WTC11 (cell line): ENCODE measurements at regions not wholly inside any gene's neighbourhood (a gene's known extent, or its start where the extent isn't known, plus 50 kb on each side); places are given as distances from the start of the nearest gene placed in this dataset.

ENCODE experiments used
- ATAC-seq: fragments of 200-7000 bp; cut with Tn5 transposase; 2 replicates; pipeline ENCODE4 v1.10.0; 2021; ENCODE audit warnings: mild to moderate bottlenecking, moderate library complexity
- CTCF ChIA-PET: fragments of 300-600 bp; sonication (Branson Sonifier 250); formaldehyde crosslinking; loops from one replicate; lab custom pipeline; 2021; ENCODE audit warnings: antibody characterized with exemption; lab: Charles Lee
- POLR2A ChIA-PET: fragments of 350-600 bp; sonication (Branson Sonifier 250); formaldehyde crosslinking; loops from one replicate; lab custom pipeline; 2021; ENCODE audit warnings: antibody characterized with exemption; lab: Charles Lee
- DNase-seq: peaks from one replicate; pipeline ENCODE4 v3.0.0; 2021; ENCODE audit warnings: low spot score
- H3K27ac Mint-ChIP-seq: 2 replicates; pipeline ENCODE4 v1.8.0; 2021; ENCODE audit warnings: mixed read lengths
- H3K27me3 Mint-ChIP-seq: 2 replicates; pipeline ENCODE4 v1.8.0; 2021; ENCODE audit warnings: low read depth, mild to moderate bottlenecking, moderate library complexity, mixed read lengths
- H3K36me3 Mint-ChIP-seq: 2 replicates; pipeline ENCODE4 v1.8.0; 2021; ENCODE audit warnings: mixed read lengths
- H3K4me1 Mint-ChIP-seq: 2 replicates; pipeline ENCODE4 v1.8.0; 2022; ENCODE audit warnings: mixed read lengths
- H3K4me3 Mint-ChIP-seq: 2 replicates; pipeline ENCODE4 v1.8.0; 2021; ENCODE audit warnings: mild to moderate bottlenecking, moderate library complexity, mixed read lengths
- H3K9me3 Mint-ChIP-seq: 2 replicates; pipeline ENCODE4 v1.8.0; 2021; ENCODE audit warnings: mixed read lengths
- ATF6 ChIP-seq: sonication (generic); formaldehyde crosslinking; IDR thresholded peaks from 2 replicates; pipeline ENCODE4 v1.8.1; 2023; ENCODE audit warnings: mild to moderate bottlenecking, missing genetic modification reagents
- CREM ChIP-seq: sonication (generic); formaldehyde crosslinking; IDR thresholded peaks from 2 replicates; pipeline ENCODE4 v1.8.1; 2022; ENCODE audit warnings: mild to moderate bottlenecking, missing genetic modification reagents, moderate library complexity
- FOXJ3 ChIP-seq: sonication (generic); formaldehyde crosslinking; IDR thresholded peaks from 2 replicates; pipeline ENCODE4 v1.9.0; 2021; ENCODE audit warnings: missing genetic modification reagents, mild to moderate bottlenecking, borderline replicate concordance
- GABPB1 ChIP-seq: sonication (generic); formaldehyde crosslinking; IDR thresholded peaks from 2 replicates; pipeline ENCODE4 v1.8.1; 2023; ENCODE audit warnings: mild to moderate bottlenecking, missing genetic modification reagents
- IRF2 ChIP-seq: sonication (generic); formaldehyde crosslinking; IDR thresholded peaks from 2 replicates; pipeline ENCODE4 v1.8.0; 2022; ENCODE audit warnings: low read depth, missing genetic modification reagents, borderline replicate concordance
- MXD4 ChIP-seq: fragments of 250-450 bp; sonication (Bioruptor Pico); IDR thresholded peaks from 2 replicates; pipeline ENCODE4 v1.8.0; 2021; ENCODE audit warnings: mild to moderate bottlenecking, moderate library complexity, borderline replicate concordance
- NFATC4 ChIP-seq: fragments of 250-450 bp; sonication (Bioruptor Pico); IDR thresholded peaks from 2 replicates; pipeline ENCODE4 v1.9.0; 2021; ENCODE audit warnings: mild to moderate bottlenecking
- NFYB ChIP-seq: sonication (generic); formaldehyde crosslinking; conservative IDR thresholded peaks from 2 replicates; pipeline ENCODE4 v1.8.0; 2022; ENCODE audit warnings: low read depth, missing genetic modification reagents
- NR3C1 ChIP-seq: sonication (generic); formaldehyde crosslinking; conservative IDR thresholded peaks from 2 replicates; pipeline ENCODE4 v1.8.1; 2023; ENCODE audit warnings: low read depth, mild to moderate bottlenecking, missing genetic modification reagents
- PRDM15 ChIP-seq: sonication (generic); formaldehyde crosslinking; IDR thresholded peaks from 2 replicates; pipeline ENCODE4 v1.8.0; 2022; ENCODE audit warnings: missing genetic modification reagents
- SMAD3 ChIP-seq: sonication (generic); formaldehyde crosslinking; IDR thresholded peaks from 2 replicates; pipeline ENCODE4 v1.8.0; 2022; ENCODE audit warnings: missing genetic modification reagents, mild to moderate bottlenecking, borderline replicate concordance
- SOX15 ChIP-seq: fragments of 250-450 bp; sonication (Bioruptor Pico); IDR thresholded peaks from 2 replicates; pipeline ENCODE4 v1.9.0; 2021; ENCODE audit warnings: mild to moderate bottlenecking
- TCF7 ChIP-seq: sonication (generic); formaldehyde crosslinking; IDR thresholded peaks from 2 replicates; pipeline ENCODE4 v1.8.0; 2022; ENCODE audit warnings: mild to moderate bottlenecking, low read depth, missing genetic modification reagents, moderate library complexity
- TEAD4 ChIP-seq: sonication (generic); formaldehyde crosslinking; IDR thresholded peaks from 2 replicates; pipeline ENCODE4 v1.8.0; 2022; ENCODE audit warnings: mild to moderate bottlenecking, missing genetic modification reagents
- USF1 ChIP-seq: sonication (generic); formaldehyde crosslinking; IDR thresholded peaks from 2 replicates; pipeline ENCODE4 v1.8.0; 2022; ENCODE audit warnings: mild to moderate bottlenecking, missing genetic modification reagents
- ZBTB21 ChIP-seq: sonication (generic); formaldehyde crosslinking; IDR thresholded peaks from 2 replicates; pipeline ENCODE4 v1.8.1; 2023; ENCODE audit warnings: mild to moderate bottlenecking, missing genetic modification reagents, borderline replicate concordance
- ZBTB43 ChIP-seq: sonication (generic); formaldehyde crosslinking; IDR thresholded peaks from 2 replicates; pipeline ENCODE4 v1.8.1; 2023; ENCODE audit warnings: mild to moderate bottlenecking, missing genetic modification reagents
- ZMAT4 ChIP-seq: fragments of 250-450 bp; sonication (Bioruptor Pico); IDR thresholded peaks from 2 replicates; pipeline ENCODE4 v1.9.0; 2021; ENCODE audit warnings: mild to moderate bottlenecking
- ZNF219 ChIP-seq: sonication (generic); formaldehyde crosslinking; IDR thresholded peaks from 2 replicates; pipeline ENCODE4 v1.8.0; 2023; ENCODE audit warnings: missing genetic modification reagents, mild to moderate bottlenecking, borderline replicate concordance
- ZNF281 ChIP-seq: sonication (generic); formaldehyde crosslinking; IDR thresholded peaks from 2 replicates; pipeline ENCODE4 v1.8.0; 2023; ENCODE audit warnings: mild to moderate bottlenecking, missing genetic modification reagents
- ZNF671 ChIP-seq: fragments of 250-450 bp; sonication (Bioruptor Pico); IDR thresholded peaks from 2 replicates; pipeline ENCODE4 v1.8.0; 2021; ENCODE audit warnings: mild to moderate bottlenecking
- TF ChIP-seq, protein P1 (sequence below): sonication (generic); formaldehyde crosslinking; IDR thresholded peaks from 2 replicates; pipeline ENCODE4 v1.8.1; 2023; ENCODE audit warnings: mild to moderate bottlenecking, missing genetic modification reagents, moderate library complexity
- TF ChIP-seq, protein P2 (sequence below): fragments of 250-450 bp; sonication (Bioruptor Pico); conservative IDR thresholded peaks from 2 replicates; pipeline ENCODE4 v1.9.0; 2021; ENCODE audit warnings: mild to moderate bottlenecking

DNA sequence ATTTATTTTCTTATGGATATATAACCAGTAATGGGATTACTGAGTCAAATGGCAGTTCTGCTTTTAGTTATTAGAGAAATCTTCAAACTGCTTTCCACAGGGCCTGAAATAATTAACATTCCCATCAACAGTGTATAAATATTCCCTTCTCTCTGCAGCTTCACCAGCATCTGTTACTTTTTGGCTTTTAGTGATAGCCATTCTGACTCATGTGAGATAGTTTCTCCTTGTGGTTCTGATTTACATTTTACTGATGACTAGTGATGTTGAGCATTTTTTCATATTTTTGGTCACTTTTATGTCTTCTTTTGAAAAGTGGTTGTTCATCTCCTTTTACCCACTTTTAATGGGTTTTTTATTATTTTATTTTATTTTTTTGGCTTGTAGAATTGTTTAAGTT is 1290.3 kb upstream of the CDH9 start:
- CTCF ChIA-PET, result no interaction called here
- no peaks in the 10 kb centered on the region for H3K4me1 Mint-ChIP-seq
- peaks cover 7% of the 10 kb centered on the region for H3K36me3 Mint-ChIP-seq
- H3K4me3 Mint-ChIP-seq, result no peak overlapping the region
- no peak for DNase-seq
- POLR2A ChIA-PET, result no interaction called here
- TF ChIP-seq ZBTB43 (no peak), ZNF219 (CRISPR knock-in tag) (no peak), USF1 (CRISPR knock-in tag) (no peak), TCF7 (no peak), MXD4 (no peak), NR3C1 (CRISPR knock-in tag) (no peak), GABPB1 (no peak), NFYB (no peak), PRDM15 (CRISPR knock-in tag) (no peak), FOXJ3 (CRISPR knock-in tag) (no peak), NFATC4 (CRISPR knock-in tag) (no peak), ZNF671 (CRISPR knock-in tag) (no peak), ZMAT4 (no peak), SMAD3 (no peak)
- TF ChIP-seq, protein P1, sequence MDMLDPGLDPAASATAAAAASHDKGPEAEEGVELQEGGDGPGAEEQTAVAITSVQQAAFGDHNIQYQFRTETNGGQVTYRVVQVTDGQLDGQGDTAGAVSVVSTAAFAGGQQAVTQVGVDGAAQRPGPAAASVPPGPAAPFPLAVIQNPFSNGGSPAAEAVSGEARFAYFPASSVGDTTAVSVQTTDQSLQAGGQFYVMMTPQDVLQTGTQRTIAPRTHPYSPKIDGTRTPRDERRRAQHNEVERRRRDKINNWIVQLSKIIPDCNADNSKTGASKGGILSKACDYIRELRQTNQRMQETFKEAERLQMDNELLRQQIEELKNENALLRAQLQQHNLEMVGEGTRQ (CRISPR knock-in tag), result no peak
- TF ChIP-seq, protein P2, sequence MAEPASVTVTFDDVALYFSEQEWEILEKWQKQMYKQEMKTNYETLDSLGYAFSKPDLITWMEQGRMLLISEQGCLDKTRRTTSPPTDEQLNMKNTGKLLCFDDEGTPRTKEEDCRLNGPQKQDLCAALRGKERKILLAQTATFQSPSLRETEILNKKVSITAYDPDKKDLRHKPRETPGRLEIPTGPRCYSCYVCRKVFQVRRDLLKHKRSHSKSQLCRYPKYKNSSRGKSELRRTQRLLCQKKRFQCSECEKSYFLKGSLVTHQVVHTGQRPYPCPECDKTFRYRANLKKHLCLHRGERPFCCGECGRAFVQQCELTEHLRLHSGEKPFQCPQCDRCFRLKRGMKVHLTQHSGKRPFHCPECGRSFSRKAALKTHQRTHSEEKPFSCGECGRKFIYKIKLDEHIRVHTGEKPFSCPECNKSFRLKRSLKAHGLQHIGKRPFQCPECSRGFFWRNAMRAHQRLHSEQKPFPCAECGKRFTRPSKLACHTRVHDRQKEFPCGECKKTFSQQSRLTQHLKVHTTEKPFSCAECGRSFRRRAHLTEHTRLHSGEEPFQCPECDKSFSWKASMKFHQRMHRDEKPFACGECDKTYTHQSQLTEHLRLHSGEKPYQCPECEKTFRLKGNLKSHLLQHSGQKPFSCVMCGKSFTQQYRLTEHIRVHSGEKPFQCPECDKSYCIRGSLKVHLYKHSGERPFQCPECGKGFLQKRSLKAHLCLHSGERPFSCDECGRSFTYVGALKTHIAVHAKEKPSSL, result no peak
- TF ChIP-seq, all 79 proteins: peak for 0
- Mint-ChIP-seq H3K9me3 (peaks cover 34% of the 10 kb centered on the region), H3K27ac (no peak overlapping the region), H3K27me3 (no peaks in the 10 kb centered on the region)
- no peak for ATAC-seq

DNA sequence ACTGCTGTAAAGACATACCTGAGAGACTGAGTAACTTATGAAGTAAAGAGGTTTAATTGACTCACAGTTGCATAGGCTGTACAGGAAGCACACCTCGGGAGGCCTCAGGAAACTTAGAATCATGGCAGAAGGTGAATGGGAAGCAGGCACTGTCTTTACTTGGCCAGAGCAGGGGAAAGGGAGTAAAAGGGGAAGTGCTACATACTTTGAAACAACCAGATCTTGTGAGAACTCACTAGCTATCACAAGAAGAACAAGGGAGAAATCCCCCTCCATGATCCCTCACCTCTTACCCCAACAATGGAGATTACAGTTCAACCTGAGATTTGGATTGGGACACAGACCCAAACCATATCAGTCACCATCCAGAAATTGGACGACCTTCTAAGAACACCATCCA is 1285.8 kb upstream of the CDH9 start:
- Mint-ChIP-seq H3K4me3 (no peak overlapping the region), H3K27me3 (no peaks in the 10 kb centered on the region), H3K4me1 (no peaks in the 10 kb centered on the region), H3K36me3 (no peaks in the 10 kb centered on the region), H3K9me3 (0 out of 2 replicates have a peak, but pooled peaks cover 6% of the 10 kb centered on the region), H3K27ac (no peak overlapping the region)
- DNase-seq, result no peak
- CTCF ChIA-PET, result no interaction called here
- ATAC-seq, result no peak
- POLR2A ChIA-PET, result no interaction called here
- no peak for TF ChIP-seq ZNF281 (CRISPR knock-in tag)
- TF ChIP-seq ATF6 (CRISPR knock-in tag), result no peak
- TF ChIP-seq IRF2 (CRISPR knock-in tag), result no peak
- TF ChIP-seq CREM, result no peak
- no peak for TF ChIP-seq ZBTB21
- no peak for TF ChIP-seq TEAD4
- TF ChIP-seq SOX15 (CRISPR knock-in tag), result no peak
